ENCODE measurements at regions not wholly inside any gene's neighbourhood (a gene's known extent, or its start where the extent isn't known, plus 50 kb on each side); places are given as distances from the start of the nearest gene placed in this dataset.

DNA sequence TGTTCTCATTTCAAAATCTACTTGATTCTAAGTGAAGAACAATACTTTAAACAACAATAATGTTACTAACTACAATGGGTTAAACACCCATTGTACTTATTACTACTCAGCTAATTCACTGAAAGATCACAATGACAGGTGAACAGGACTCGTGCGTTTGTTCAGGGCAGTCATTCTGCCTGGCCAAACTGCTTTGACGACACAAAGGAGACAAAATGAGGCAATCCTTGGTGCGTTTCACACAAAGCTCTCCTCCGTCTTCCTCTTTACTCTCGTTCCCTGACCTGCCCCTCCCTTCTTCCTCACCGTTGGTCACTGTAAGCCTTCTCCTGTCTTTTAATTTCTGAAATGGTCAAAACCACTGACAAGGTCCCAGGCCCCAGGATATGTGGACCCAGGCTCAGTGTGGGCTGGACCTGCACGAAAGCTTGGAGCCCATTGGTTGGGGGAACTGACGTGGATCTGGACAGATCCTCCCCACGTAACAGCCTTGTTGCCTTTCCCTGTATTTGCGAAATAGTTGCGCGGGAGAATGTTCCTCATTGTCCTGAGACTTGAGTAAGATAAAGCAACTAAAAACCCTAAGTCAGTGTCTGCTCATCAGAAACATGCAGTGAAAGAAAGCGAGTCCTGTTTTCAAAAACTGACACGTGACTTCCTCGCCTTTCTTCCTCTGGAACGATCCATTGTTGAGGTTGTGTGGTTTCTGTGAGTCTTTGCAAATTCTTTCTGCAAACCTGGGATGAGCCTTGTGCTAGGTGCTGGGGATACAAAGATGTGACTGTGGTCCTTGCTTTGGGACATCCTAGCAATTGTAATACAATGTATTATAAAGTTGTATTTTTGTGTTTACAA lies 147.1 kb upstream of the RGMA start:
- no peak for DNase-seq (ENCODE audit: low spot score)

DNA sequence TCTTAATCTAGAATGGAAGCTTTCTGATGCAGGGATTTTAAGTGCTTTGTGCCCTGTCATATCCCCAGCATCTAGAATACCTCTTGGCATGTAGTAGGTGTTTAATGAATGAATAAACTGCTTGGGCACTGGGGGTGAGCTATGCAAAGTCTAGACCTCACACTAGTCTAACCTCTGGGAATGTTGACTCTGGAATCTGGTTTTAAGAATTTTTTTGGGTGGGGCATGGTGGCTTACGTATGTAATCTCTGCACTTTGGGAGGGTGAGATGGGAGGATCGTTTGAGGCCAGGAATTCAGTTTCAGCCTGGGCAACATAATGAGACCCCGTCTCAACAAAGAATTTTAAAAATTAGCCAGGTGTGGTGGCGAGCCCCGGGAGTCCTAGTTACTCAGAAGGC lies 146.3 kb upstream of the RGMA start:
- DNase-seq (ENCODE audit: low spot score): no peak

DNA sequence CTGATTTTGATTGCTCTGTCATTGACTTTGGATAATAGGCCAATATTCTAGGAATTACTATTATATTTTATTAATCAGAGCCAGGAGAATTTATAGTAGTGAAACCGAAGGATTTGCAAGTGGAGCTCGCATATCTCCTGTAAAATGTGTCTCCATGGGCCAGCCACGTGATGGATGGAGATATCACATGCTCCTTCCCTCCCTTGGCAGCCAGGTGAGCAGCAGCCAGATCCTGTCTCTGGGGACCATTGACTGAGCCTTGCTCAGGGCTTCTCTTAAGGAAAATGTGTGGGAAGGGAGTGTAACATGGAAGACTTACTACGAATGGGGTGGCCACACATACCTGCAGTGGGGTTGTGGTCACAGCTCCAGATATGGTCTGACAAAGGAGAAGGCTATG lies 144.7 kb upstream of the RGMA start:
- no peak for DNase-seq (ENCODE audit: low spot score)

DNA sequence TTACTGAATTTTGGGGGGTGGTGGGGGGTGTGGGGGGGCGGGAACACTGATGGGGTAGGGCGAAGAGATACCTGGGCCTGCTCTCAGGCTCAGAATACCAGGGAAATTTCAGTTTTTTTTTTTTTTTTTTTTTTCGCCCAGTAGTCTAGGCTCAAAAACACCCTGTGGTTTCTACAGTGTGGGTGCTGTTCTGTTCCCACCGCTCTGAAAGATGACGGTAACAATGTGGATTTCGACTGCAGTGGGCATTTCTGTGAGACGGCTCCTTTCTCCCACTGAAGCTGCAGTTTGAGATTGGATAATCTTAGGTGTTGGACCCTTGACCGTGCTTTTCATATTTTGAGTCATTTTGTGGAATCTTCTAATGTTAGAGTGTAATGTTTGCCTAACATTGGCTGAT lies 143.8 kb upstream of the RGMA start:
- DNase-seq (ENCODE audit: low spot score): no peak

DNA sequence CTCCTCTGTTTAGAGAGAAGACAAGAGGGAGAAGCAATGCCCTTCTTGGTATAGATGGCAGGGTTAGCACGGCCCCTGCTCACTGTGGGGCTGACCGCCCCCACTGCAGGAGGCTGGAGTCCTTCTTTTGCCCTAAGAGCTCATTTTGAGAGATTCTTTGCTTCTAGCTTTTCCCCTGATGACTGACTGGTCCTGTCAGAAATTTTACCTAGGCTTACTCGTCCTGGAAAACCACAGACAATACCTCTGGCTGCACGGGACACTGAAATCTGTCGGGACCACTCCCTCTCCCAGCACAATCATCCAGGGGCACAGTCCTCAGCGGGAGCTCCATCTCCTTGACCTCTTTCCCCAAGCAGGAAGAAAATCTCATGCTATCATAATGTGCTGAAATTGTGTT lies 143.0 kb upstream of the RGMA start:
- no peak for DNase-seq (ENCODE audit: low spot score)

DNA sequence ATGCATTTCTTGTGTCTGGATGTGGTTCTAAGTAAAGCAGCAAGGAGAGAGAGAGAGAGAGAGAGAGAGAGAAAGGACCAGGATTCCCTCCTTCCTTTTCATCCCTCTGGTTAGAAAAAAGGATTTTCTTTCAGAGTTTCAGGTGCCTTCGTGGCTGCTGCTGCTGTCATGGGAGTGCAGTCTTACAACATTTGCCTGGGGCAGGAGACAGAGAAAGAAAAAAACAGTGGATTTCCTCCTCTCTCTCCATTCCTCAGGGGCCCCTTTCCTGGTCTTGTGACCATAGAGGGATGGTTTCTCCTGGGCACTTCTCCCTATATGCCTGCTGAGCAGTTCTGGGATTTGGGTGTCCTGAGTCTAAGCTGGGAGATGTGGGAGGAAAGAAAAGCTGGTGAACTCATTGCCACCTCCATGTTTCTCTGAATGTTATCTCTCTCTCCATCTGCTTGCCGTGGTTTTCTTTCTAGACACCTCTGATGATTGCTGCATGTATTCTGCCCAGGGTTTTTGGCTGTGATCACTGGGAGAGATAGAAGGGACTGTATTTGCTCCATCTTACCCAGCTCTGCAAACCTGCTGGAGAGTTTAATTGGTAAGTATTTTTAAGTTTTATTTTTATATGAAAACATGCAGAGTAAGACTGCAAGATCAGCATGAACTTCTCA lies 142.4 kb upstream of the RGMA start:
- no peak for DNase-seq (ENCODE audit: low spot score)

DNA sequence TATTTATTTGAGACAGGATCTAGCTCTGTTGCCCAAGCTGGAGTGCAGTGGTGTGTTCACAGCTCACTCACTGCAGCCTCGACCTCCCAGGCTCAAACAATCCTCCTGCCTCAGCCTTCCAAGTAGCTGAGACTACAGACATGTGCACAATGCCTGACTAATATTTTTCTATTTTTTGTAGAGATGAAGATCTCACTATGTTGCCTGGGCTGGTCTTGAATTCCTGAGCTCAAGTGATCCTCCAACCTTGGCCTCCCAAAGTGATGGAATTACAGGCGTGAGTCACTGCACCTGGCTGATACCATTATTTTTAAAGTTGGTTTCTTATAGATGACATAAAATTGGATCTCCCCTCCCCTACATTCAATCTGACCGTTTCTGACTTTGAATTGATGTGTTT lies 139.5 kb upstream of the RGMA start:
- DNase-seq (ENCODE audit: low spot score): no peak

DNA sequence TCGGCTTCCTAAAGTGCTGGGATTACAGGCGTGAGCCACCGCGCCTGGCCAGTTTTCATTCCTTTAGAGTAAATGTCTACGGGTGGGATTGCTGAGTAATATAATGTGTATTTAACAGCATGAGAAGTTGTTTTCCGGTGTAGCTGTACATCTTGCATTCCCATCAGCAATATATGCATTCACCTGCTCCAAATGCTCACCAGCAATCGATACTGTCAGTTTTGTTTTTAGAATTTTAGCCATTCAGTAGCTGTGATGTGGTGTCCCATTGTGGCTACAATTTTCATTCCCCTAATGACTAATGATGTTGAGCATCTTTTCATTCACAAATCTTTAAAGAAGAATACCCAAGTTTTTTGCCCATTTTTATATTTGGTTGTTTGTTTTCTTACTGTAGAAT lies 134.8 kb upstream of the RGMA start:
- no peak for DNase-seq (ENCODE audit: low spot score)

DNA sequence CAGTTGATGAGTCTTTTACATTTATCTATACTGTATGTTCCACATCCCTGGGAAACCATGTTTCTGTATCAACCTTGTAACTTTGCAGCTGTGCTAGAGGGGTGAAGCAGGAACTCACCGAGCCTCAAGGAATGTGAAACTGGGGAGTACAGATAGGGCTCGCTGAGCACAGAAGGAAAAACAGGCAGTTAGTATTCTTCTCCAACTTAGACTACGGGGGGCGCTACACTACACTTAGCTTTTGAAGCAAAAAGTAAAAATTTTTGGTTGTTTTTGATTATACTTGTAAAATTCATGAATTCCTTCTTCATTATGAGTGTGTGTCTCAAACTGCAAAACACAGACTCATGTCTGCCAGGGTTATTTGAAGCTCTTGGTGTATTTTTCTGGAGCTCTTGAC lies 132.7 kb upstream of the RGMA start:
- no peak for DNase-seq (ENCODE audit: low spot score)

DNA sequence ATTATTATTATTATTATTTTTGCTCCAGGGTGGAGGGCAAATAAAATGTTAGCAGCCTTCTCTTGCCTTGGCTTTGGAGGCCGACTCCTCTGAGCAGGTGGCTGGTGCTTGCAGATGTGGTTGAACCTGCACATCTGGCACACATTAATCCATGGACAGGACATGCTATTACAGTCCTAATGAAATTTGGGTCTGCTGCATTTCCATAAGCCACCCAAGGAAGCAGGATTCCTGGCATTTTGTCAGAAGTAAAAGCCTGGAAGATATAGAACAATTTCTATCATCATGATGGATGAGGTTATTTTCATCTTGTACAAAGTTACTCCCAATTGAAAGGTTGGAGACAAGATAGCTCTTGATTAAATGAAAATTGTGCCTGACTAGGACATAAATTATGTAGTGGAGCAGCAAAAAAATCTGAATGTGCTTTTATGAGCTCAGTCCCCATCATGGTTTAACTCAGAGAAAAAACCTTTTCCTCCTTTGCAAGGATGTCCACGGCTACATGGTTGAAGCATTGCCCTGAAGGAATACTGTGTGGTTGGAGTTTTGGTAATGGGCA lies 130.9 kb upstream of the RGMA start:
- no peak for DNase-seq (ENCODE audit: low spot score)

DNA sequence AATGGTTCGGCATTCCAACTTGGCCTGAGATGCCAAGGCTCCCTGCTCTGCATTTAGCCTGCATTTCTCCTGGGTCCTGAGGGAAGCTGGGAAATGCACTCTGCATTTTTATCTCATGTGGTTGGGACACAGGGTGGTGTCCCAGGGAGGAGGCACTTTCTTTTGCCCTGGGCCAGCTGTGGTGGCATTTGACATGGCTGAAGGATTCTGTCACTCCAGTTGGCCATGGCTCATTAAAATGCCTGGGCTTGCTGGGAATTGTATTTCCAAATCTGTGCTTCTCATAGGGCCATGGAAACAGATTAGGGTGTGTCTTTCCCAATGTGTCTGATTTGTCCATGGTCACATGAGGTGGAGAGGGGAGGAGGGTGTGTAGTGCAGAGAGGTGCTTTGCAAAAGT lies 128.3 kb upstream of the RGMA start:
- DNase-seq (ENCODE audit: low spot score): no peak

DNA sequence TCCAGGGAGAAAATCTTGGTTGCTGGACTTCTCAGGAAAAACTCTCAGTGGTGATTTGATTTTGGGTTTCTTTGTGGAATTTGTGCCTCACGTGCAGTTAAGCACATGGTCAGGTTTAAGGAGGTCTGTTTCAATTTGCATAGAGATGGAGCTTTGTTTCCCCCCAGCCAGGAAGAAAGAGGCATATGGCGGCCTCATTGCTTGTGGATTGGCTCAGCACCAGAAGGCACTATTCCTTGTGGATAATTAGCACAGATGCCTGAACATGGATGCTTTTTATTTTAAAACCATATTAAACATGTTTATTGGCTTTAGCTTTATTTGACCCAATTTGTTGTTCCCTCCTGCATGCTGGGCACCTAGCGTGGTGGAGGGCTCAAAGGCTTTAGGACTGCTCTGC lies 125.1 kb upstream of the RGMA start:
- no peak for DNase-seq (ENCODE audit: low spot score)

DNA sequence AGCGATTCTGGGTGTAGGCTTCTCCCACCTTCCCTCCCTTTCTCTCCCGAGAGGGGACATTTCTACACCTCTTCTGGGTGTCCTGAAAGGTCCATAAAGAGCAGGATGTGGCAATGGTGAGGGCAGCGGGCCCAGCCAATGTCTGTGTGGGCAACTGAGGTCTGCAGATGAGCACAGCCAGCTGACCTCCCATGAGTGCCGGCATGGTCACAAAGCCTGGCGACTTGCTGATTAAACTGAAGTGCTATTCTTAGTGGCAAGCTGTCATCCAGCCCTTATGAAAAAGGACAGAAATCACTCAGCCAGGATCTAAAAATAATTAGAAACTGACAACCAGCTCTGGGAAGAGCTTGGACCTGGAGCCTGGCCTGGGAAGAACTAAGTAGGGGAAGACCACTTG lies 124.3 kb upstream of the RGMA start:
- no peak for DNase-seq (ENCODE audit: low spot score)

DNA sequence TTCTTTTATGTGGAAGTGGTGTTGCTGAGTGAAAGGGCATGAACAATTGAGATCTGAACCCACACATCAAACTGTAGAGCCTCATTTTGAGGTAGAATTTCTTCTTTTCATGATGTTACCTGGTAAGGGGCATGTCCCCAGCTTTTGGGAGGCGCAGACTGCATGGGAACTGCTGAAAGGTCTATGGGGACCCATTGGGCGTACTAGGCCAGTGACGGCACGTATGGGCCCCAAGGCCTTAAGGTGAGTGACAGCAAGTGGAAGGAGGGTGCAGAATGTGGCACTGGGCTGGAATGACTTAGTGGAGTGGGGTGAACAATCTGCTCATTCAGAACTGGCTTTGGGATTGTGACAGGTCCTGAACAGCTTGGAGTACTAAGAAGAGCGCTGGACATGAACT lies 123.6 kb upstream of the RGMA start:
- no peak for DNase-seq (ENCODE audit: low spot score)

DNA sequence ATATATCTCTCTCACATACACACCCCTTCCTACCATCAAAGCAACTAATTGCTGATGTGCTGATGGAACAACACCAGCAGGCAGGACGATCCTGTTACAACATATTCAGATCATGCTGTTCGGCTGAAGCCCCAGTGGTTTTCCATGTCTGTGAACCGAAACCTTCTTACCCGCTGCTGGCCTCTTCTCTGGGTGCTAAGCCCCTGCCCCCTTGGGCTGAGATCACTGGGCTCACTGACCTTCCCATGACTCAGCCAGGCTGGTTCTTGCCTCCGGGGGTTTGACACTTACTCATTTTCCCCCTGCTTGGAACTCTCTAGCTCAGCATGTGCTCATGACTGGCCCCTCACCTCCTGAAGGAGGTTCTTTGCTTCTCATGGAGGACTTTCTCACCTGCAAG lies 122.0 kb upstream of the RGMA start:
- no peak for DNase-seq (ENCODE audit: low spot score)

DNA sequence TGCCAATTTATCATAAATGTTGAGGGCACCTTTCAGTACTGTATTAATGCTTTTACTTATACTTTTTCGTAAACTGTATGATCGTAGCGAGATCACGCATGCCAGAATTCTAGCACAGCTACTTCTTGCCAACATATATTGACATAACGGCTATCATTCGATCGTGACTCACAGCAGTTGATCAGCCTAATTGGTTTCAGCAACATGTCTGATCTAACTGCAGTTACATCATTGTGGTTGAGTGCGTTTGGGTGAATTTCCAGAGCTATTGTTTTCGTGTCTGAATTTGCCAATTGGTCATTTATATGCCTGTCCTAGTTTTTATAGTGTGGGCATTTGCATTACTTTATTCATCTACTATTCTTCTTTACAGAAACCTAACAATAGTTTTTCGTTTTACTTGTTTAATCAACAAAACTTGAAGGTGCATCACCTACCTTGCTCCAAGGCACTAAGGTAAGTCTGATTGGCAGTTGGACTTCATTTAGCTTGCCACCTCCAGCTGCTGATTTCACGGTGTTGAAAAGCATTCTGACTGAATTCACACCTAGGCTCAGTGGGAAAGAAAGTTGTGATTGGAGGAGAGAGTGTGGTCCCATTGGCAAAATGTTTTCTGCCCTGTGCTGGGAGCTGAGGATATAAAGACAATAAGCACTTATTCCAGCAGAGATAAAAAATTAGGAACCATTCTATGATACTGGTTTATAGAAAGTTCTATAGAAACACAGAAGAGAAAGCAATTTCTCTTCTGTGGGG lies 120.9 kb upstream of the RGMA start:
- DNase-seq (ENCODE audit: low spot score): no peak

DNA sequence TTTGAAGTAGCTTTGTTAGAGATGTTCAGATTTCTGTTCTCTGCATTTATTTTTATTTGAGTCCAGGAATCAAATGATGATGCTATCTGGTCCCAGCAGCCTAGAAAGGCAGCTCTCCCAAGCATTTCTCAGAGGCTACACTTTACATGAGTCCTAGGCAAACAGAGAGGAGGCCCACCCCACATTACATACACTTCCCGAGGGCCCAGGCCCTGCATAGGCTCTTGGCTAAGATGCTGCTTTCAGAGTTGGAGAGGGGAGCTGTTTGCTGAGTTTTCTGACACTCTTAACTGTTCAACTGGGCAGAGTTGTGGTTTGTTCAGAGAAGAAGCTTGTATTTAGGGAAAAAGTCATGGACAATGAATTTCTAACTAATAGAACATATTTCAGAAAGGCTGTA lies 117.9 kb upstream of the RGMA start:
- no peak for DNase-seq (ENCODE audit: low spot score)

DNA sequence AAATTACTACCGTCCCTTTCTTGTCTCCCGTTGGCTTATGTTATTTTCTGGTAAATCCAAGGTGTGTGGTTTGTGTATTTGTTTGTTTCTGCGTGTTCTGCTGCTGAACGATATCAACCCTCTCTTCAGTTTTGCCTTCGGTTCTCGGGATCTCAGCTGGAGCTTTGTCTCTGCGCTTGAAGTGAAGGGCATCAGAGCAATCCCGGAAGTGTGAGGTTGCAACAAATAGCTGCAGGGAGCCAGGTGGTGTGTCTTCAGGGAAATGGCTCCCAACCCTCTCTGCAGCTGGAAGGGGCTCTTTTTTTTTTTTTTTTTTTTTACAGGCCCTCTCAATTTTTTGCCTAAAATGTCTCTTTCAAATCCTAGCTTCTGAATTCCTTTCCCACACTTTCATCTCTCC lies 116.4 kb upstream of the RGMA start:
- no peak for DNase-seq (ENCODE audit: low spot score)

DNA sequence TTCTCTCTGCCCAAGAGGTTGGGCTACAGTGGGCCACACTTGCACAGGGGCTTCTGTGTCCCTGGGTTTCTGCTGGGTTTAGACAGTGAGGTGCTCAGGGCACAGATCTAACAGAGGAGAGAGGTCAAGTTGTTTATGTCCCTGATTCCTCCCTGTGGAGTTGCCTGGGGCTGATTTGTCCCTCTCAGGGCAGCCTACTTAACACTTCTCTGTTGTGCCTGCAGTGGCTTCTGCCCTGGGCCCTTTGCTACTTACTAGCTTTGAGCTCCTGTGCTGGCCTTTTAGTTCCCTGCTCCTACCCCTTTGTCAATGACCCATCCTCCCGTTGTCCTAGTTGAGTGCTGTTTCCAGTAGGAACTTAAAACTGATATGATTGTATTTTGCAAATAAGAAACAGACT lies 114.0 kb upstream of the RGMA start:
- DNase-seq (ENCODE audit: low spot score): no peak

DNA sequence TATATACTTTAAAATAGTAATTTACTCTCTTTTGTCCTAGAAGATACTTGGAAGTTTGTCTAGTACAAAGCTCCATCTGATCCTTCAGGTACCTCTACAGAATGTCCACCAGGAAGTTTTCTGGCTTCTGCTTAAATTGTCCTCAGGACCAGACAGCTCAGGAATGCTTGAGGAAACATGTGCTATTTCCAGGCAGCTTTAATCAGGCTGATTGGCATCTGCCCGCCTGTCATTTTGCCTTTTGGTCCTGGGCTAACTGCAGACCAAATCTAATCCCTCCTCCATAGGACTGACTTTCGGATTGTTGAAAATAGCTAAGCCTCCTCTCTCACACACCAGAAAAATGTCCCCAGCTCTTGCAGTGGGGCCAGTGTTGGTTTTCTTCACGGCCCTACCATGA lies 113.4 kb upstream of the RGMA start:
- no peak for DNase-seq (ENCODE audit: low spot score)

DNA sequence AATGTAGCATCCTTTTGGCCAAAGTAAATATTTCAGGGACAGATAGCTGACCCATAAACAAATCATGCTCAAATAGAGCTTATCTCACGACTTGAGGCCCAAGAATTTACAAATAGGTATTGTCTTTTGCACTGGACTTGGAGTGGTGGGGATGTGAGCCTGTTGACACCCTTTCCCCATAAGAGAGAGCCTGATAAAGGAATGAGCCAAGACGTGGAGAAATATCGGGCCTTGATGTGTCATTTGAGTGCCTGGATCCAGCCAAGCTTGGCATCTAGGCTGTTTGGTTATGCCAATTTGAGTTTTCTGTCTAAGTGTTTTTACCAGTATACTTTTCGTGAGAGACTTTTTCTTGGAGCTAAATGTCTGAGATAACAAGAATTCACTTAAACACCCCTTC lies 112.9 kb upstream of the RGMA start:
- no peak for DNase-seq (ENCODE audit: low spot score)

DNA sequence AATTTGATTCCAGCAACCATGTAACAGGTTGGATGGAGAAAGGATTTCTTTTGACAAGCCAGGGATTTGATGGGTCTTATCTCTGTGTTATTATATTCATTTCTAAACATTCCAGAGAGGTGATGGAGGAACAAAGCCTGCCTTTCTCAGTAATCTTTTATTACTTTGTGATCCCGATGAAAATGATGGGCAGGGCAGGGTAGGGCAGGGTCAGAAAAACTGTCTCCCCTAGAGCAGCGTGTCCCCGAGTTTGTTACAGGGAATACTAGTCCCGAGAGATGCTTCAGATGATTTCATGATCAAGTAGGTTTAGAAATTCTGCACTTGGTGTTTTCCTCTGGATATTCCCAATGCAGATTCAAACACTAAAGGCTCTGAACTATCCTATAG lies 111.8 kb upstream of the RGMA start:
- DNase-seq (ENCODE audit: low spot score): no peak
